SK-N-SH treated with all-trans-retinoic acid at 6 μM for 48 hours (cell line): ENCODE measurements at regions not wholly inside any gene's neighbourhood (a gene's known extent, or its start where the extent isn't known, plus 50 kb on each side); places are given as distances from the start of the nearest gene placed in this dataset.

ENCODE experiments used
- ATAC-seq: fragments of 200-7000 bp; cut with Tn5 transposase; 3 replicates; pipeline ENCODE4 v1.9.1; 2020; ENCODE audit warnings: mild to moderate bottlenecking, moderate library complexity
- ARNTL ChIP-seq: fragments of 450-650 bp; formaldehyde crosslinking; IDR thresholded peaks from 2 replicates; pipeline ENCODE4 v1.5.0; 2020; ENCODE audit warnings: low read depth, mild to moderate bottlenecking, moderate library complexity, borderline replicate concordance
- BACH2 ChIP-seq: fragments of 250-450 bp; sonication (Bioruptor Pico); IDR thresholded peaks from 2 replicates; pipeline ENCODE4 v1.9.0; 2021; ENCODE audit warnings: mild to moderate bottlenecking, borderline replicate concordance
- CREB5 ChIP-seq: fragments of 250-450 bp; sonication (Bioruptor Pico); IDR thresholded peaks from 2 replicates; pipeline ENCODE4 v1.5.1; 2020; ENCODE audit warnings: low read depth, mild to moderate bottlenecking, moderate library complexity
- CSDC2 ChIP-seq: fragments of 250-450 bp; sonication (Bioruptor Pico); IDR thresholded peaks from 2 replicates; pipeline ENCODE4 v1.5.0; 2020; ENCODE audit warnings: mild to moderate bottlenecking, moderate library complexity
- CSRNP3 ChIP-seq: fragments of 250-450 bp; sonication (Bioruptor Pico); IDR thresholded peaks from 2 replicates; pipeline ENCODE4 v1.5.1; 2021; ENCODE audit warnings: mild to moderate bottlenecking, moderate library complexity
- GLIS3 ChIP-seq: fragments of 250-450 bp; sonication (Bioruptor Pico); IDR thresholded peaks from 2 replicates; pipeline ENCODE4 v1.5.0; 2020; ENCODE audit warnings: mild to moderate bottlenecking, moderate library complexity
- ISL1 ChIP-seq: fragments of 250-450 bp; sonication (Bioruptor Pico); IDR thresholded peaks from 2 replicates; pipeline ENCODE4 v2.1.2; 2022; ENCODE audit warnings: mild to moderate bottlenecking, moderate library complexity
- OSR1 ChIP-seq: fragments of 250-450 bp; sonication (Bioruptor Pico); IDR thresholded peaks from 2 replicates; pipeline ENCODE4 v1.8.0; 2022; ENCODE audit warnings: moderate library complexity, mild to moderate bottlenecking, inconsistent platforms
- PATZ1 ChIP-seq: fragments of 250-450 bp; sonication (Bioruptor Pico); IDR thresholded peaks from 2 replicates; pipeline ENCODE4 v1.8.0; 2020; ENCODE audit warnings: mild to moderate bottlenecking, moderate library complexity, borderline replicate concordance
- POU6F1 ChIP-seq: fragments of 250-450 bp; sonication (Bioruptor Pico); IDR thresholded peaks from 2 replicates; pipeline ENCODE4 v1.8.0; 2021; ENCODE audit warnings: low read depth, mild to moderate bottlenecking, moderate library complexity, borderline replicate concordance
- PPARA ChIP-seq: fragments of 250-450 bp; sonication (Bioruptor Pico); IDR thresholded peaks from 2 replicates; pipeline ENCODE4 v1.5.0; 2020; ENCODE audit warnings: mild to moderate bottlenecking, borderline replicate concordance
- SNAI2 ChIP-seq: fragments of 250-450 bp; sonication (Bioruptor Pico); IDR thresholded peaks from 2 replicates; pipeline ENCODE4 v1.5.0; 2020; ENCODE audit warnings: mild to moderate bottlenecking, moderate library complexity
- TCF4 ChIP-seq: fragments of 250-450 bp; sonication (Bioruptor Pico); IDR thresholded peaks from 2 replicates; pipeline ENCODE4 v1.8.0; 2021; ENCODE audit warnings: mild to moderate bottlenecking, moderate library complexity, borderline replicate concordance
- TOX ChIP-seq: fragments of 250-450 bp; sonication (Bioruptor Pico); IDR thresholded peaks from 2 replicates; pipeline ENCODE4 v1.8.0; 2021; ENCODE audit warnings: mild to moderate bottlenecking, moderate library complexity, borderline replicate concordance
- ZC3H10 ChIP-seq: fragments of 250-450 bp; sonication (Bioruptor Pico); IDR thresholded peaks from 2 replicates; pipeline ENCODE4 v1.5.1; 2021; ENCODE audit warnings: mild to moderate bottlenecking, moderate library complexity
- ZFP3 ChIP-seq: fragments of 250-450 bp; sonication (Bioruptor Pico); IDR thresholded peaks from 2 replicates; pipeline ENCODE4 v1.5.0; 2020; ENCODE audit warnings: mild to moderate bottlenecking, moderate library complexity
- ZFP30 ChIP-seq: fragments of 450-650 bp; formaldehyde crosslinking; IDR thresholded peaks from 2 replicates; pipeline ENCODE4 v1.5.0; 2022; ENCODE audit warnings: mild to moderate bottlenecking, moderate library complexity
- ZNF565 ChIP-seq: fragments of 450-650 bp; formaldehyde crosslinking; conservative IDR thresholded peaks from 2 replicates; pipeline ENCODE4 v1.5.0; 2020; ENCODE audit warnings: low read depth, mild to moderate bottlenecking, moderate library complexity
- ZNF70 ChIP-seq: fragments of 450-650 bp; formaldehyde crosslinking; IDR thresholded peaks from 2 replicates; pipeline ENCODE4 v1.5.0; 2020; ENCODE audit warnings: mild to moderate bottlenecking, moderate library complexity
- ZNF8 ChIP-seq: fragments of 450-650 bp; formaldehyde crosslinking; IDR thresholded peaks from 2 replicates; pipeline ENCODE4 v1.5.0; 2020; ENCODE audit warnings: mild to moderate bottlenecking, moderate library complexity
- TF ChIP-seq, protein P1 (sequence below): fragments of 250-450 bp; sonication (Bioruptor Pico); IDR thresholded peaks from 2 replicates; pipeline ENCODE4 v1.5.0; 2020; ENCODE audit warnings: mild to moderate bottlenecking, moderate library complexity

DNA sequence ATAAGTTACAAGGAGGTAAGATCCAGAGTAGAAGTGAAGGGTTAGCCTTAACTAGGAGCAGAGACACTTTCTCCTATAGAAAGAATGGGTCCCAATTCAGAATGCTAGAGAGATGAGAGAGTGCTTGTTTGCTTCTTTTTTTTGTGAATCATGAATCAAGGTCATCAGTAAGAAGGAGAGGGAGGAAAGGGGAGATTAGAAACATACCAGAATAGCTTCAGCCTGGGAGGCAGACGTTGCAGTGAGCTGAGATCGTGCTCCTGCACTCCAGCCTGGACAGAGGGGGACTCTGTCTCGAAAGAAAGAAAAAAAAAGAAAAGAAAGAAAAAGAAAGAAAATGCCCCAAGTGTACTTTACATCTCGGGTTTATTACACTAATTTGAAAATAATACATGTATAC lies 55.8 kb upstream of the SLC35F5 start (continued):
- TF ChIP-seq CREB5 (CRISPR knock-in tag): no peak

GRCh38 chr2:113809076-113809736 lies 52.8 kb upstream of the SLC35F5 start:
- no peak for ATAC-seq
- TF ChIP-seq BACH2 (CRISPR knock-in tag): no peak
- TF ChIP-seq, protein P1, sequence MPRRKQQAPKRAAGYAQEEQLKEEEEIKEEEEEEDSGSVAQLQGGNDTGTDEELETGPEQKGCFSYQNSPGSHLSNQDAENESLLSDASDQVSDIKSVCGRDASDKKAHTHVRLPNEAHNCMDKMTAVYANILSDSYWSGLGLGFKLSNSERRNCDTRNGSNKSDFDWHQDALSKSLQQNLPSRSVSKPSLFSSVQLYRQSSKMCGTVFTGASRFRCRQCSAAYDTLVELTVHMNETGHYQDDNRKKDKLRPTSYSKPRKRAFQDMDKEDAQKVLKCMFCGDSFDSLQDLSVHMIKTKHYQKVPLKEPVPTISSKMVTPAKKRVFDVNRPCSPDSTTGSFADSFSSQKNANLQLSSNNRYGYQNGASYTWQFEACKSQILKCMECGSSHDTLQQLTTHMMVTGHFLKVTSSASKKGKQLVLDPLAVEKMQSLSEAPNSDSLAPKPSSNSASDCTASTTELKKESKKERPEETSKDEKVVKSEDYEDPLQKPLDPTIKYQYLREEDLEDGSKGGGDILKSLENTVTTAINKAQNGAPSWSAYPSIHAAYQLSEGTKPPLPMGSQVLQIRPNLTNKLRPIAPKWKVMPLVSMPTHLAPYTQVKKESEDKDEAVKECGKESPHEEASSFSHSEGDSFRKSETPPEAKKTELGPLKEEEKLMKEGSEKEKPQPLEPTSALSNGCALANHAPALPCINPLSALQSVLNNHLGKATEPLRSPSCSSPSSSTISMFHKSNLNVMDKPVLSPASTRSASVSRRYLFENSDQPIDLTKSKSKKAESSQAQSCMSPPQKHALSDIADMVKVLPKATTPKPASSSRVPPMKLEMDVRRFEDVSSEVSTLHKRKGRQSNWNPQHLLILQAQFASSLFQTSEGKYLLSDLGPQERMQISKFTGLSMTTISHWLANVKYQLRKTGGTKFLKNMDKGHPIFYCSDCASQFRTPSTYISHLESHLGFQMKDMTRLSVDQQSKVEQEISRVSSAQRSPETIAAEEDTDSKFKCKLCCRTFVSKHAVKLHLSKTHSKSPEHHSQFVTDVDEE: no peak
- TF ChIP-seq ZFP3 (CRISPR knock-in tag): no peak
- TF ChIP-seq GLIS3 (CRISPR knock-in tag): no peak
- no peak for TF ChIP-seq ZNF565 (CRISPR knock-in tag)
- TF ChIP-seq ISL1 (CRISPR knock-in tag): no peak
- no peak for TF ChIP-seq TOX (CRISPR knock-in tag)
- TF ChIP-seq ZC3H10 (CRISPR knock-in tag): no peak

GRCh38 chr2:113807721-113808120 lies 51.3 kb upstream of the SLC35F5 start:
- TF ChIP-seq POU6F1 (CRISPR knock-in tag): no peak
- no peak for TF ChIP-seq BACH2 (CRISPR knock-in tag)
- no peak for TF ChIP-seq ARNTL
- TF ChIP-seq OSR1 (CRISPR knock-in tag): no peak
- no peak for TF ChIP-seq SNAI2 (CRISPR knock-in tag)
- TF ChIP-seq ZFP3 (CRISPR knock-in tag): no peak
- no peak for TF ChIP-seq CSDC2 (CRISPR knock-in tag)
- no peak for TF ChIP-seq ZFP30 (CRISPR knock-in tag)
- TF ChIP-seq TCF4 (CRISPR knock-in tag): no peak
- TF ChIP-seq ZC3H10 (CRISPR knock-in tag): no peak
- no peak for TF ChIP-seq ZNF565 (CRISPR knock-in tag)
- TF ChIP-seq ISL1 (CRISPR knock-in tag): no peak
- no peak for TF ChIP-seq CSRNP3
- no peak for TF ChIP-seq ZNF8 (CRISPR knock-in tag)
- no peak for TF ChIP-seq PPARA (CRISPR knock-in tag)
- no peak for TF ChIP-seq ZNF70
- no peak for TF ChIP-seq PATZ1
- no peak for ATAC-seq
